ENCODE measurements at regions not wholly inside any gene's neighbourhood (a gene's known extent, or its start where the extent isn't known, plus 50 kb on each side); places are given as distances from the start of the nearest gene placed in this dataset.
A peak's percentile ranks its signal among the peaks of the same experiment; 100 is the strongest.

GRCh38 chr13:105410602-105411001 lies 1124.9 kb downstream of the EFNB2 start:
- Histone ChIP-seq H3K27ac (ENCODE audit: insufficient read depth, low read length) (no peak overlapping the region), H3K27me3 (ENCODE audit: control insufficient read depth, insufficient read depth, low read length) (no peaks in the 10 kb centered on the region), H3K9me3 (ENCODE audit: control insufficient read depth, insufficient read depth, low read depth, low read length) (no peaks in the 10 kb centered on the region), H4K20me1 (ENCODE audit: control insufficient read depth, extremely low read depth, insufficient read depth, low read length) (no peaks in the 10 kb centered on the region), H3K79me2 (ENCODE audit: control insufficient read depth, insufficient read depth, low read length) (no peaks in the 10 kb centered on the region), H2AFZ (ENCODE audit: low read length) (peak overlapping the region; percentile 31), H3K4me2 (ENCODE audit: extremely low read depth, insufficient read depth, low read length) (no peak overlapping the region), H3K9ac (ENCODE audit: insufficient read depth, low read length) (no peak overlapping the region), H3K4me3 (replicated peaks in 1 of 4; ENCODE audit: control extremely low read depth in 1 of 4, insufficient read depth in 1 of 4, low read depth in 3 of 4, low read length in 4 of 4) (peak overlapping the region in 1 of 4 experiments; percentile 44), H3K4me1 (ENCODE audit: control insufficient read depth, extremely low read depth, insufficient read depth, low read length) (no peaks in the 10 kb centered on the region), H3K36me3 (ENCODE audit: control insufficient read depth, insufficient read depth, low read length) (no peaks in the 10 kb centered on the region)
- peak in 1 of 2 donors; percentile 34 for DNase-seq (ENCODE audit: low read depth in 2 of 2)
- TF ChIP-seq CTCF (conservative IDR thresholded peaks at IDR 0.05 in 1 of 2, IDR thresholded peaks at IDR 0.05 in 1 of 2; ENCODE audit: low read depth in 1 of 2, low read length in 2 of 2) (peak; percentile 66 to 69), EZH2 (IDR thresholded peaks at IDR 0.05; ENCODE audit: low read length, missing control alignments) (no peak)

DNA sequence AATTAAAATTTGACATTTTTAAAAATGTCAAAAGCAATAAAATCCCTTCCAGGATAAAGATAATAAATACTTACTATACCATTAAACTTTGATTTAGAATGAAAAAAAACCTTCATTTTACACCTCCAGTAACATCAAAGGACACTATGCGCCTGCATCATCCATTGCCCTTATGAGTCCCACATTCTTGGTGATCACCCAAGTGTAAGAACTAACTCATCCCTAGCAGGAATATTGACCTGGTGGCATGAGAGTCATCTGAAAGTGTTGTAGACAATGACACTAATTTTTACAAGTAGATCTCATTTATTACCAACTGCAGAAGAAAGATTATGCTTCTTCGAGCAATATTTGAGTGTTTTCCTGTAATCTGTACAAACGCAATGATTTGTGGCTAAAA lies 1128.9 kb downstream of the EFNB2 start:
- Histone ChIP-seq H3K36me3 (ENCODE audit: control insufficient read depth, insufficient read depth, low read length) (no peaks in the 10 kb centered on the region), H3K79me2 (ENCODE audit: control insufficient read depth, insufficient read depth, low read length) (no peaks in the 10 kb centered on the region), H3K9ac (ENCODE audit: insufficient read depth, low read length) (no peak overlapping the region), H2AFZ (ENCODE audit: low read length) (no peak overlapping the region), H3K4me2 (ENCODE audit: extremely low read depth, insufficient read depth, low read length) (no peak overlapping the region), H3K27ac (ENCODE audit: insufficient read depth, low read length) (no peak overlapping the region), H3K4me3 (replicated peaks in 1 of 4; ENCODE audit: control extremely low read depth in 1 of 4, insufficient read depth in 1 of 4, low read depth in 3 of 4, low read length in 4 of 4) (no peak overlapping the region), H3K9me3 (ENCODE audit: control insufficient read depth, insufficient read depth, low read depth, low read length) (no peaks in the 10 kb centered on the region), H4K20me1 (ENCODE audit: control insufficient read depth, extremely low read depth, insufficient read depth, low read length) (no peaks in the 10 kb centered on the region), H3K27me3 (ENCODE audit: control insufficient read depth, insufficient read depth, low read length) (no peaks in the 10 kb centered on the region), H3K4me1 (ENCODE audit: control insufficient read depth, extremely low read depth, insufficient read depth, low read length) (no peaks in the 10 kb centered on the region)
- DNase-seq (ENCODE audit: low read depth in 2 of 2) = no peak
- no peak for TF ChIP-seq CTCF (conservative IDR thresholded peaks at IDR 0.05 in 1 of 2, IDR thresholded peaks at IDR 0.05 in 1 of 2; ENCODE audit: low read depth in 1 of 2, low read length in 2 of 2)
- TF ChIP-seq EZH2 (IDR thresholded peaks at IDR 0.05; ENCODE audit: low read length, missing control alignments) = no peak

DNA sequence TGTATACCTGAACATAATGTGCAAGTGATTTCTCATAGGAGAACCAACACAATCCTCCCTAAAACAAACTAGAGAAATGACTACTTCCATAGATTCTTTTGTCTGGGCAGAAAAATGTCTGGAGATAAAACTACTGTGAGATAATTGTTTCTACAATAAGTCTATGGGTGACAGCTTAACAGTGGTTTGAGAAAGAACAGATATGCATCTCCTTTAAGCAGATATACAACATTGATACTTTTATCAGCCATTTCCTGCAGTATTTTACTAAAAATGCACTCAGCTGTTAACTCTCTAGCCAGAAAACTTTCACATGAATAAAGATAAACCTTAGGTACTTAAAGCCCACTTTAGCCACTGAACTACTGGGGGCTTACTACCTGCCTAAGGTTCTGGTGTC lies 1132.4 kb downstream of the EFNB2 start:
- TF ChIP-seq EZH2 (IDR thresholded peaks at IDR 0.05; ENCODE audit: low read length, missing control alignments) (no peak), CTCF (conservative IDR thresholded peaks at IDR 0.05 in 1 of 2, IDR thresholded peaks at IDR 0.05 in 1 of 2; ENCODE audit: low read depth in 1 of 2, low read length in 2 of 2) (no peak)

More for the DNA sequence above, 1132.4 kb downstream of the EFNB2 start:
- Histone ChIP-seq H3K4me1 (ENCODE audit: control insufficient read depth, extremely low read depth, insufficient read depth, low read length) (no peaks in the 10 kb centered on the region), H3K36me3 (ENCODE audit: control insufficient read depth, insufficient read depth, low read length) (no peaks in the 10 kb centered on the region), H3K27me3 (ENCODE audit: control insufficient read depth, insufficient read depth, low read length) (no peaks in the 10 kb centered on the region), H3K4me2 (ENCODE audit: extremely low read depth, insufficient read depth, low read length) (no peak overlapping the region), H4K20me1 (ENCODE audit: control insufficient read depth, extremely low read depth, insufficient read depth, low read length) (no peaks in the 10 kb centered on the region), H3K9ac (ENCODE audit: insufficient read depth, low read length) (no peak overlapping the region), H3K79me2 (ENCODE audit: control insufficient read depth, insufficient read depth, low read length) (no peaks in the 10 kb centered on the region), H3K9me3 (ENCODE audit: control insufficient read depth, insufficient read depth, low read depth, low read length) (no peaks in the 10 kb centered on the region), H3K4me3 (replicated peaks in 1 of 4; ENCODE audit: control extremely low read depth in 1 of 4, insufficient read depth in 1 of 4, low read depth in 3 of 4, low read length in 4 of 4) (no peak overlapping the region), H3K27ac (ENCODE audit: insufficient read depth, low read length) (no peak overlapping the region), H2AFZ (ENCODE audit: low read length) (no peak overlapping the region)
- DNase-seq (ENCODE audit: low read depth in 2 of 2) = peak in 1 of 2 donors; percentile 42
